Transverse colon (tissue), 4 donors: ENCODE measurements at regions not wholly inside any gene's neighbourhood (a gene's known extent, or its start where the extent isn't known, plus 50 kb on each side); places are given as distances from the start of the nearest gene placed in this dataset.

Experiments used
- DNase-seq: peaks from one replicate; pipeline ENCODE4 v3.0.0-alpha.2; 2019
- H3K27ac ChIP-seq, 4 donors: fragments of 200-600 bp; sonication (generic); 2 replicates each; pipeline ENCODE4 v1.5.1; 2016 to 2018; ENCODE audit warnings: inconsistent platforms in 4 of 4
- H3K27me3 ChIP-seq: fragments of 200-600 bp; sonication (generic); 2 replicates; pipeline ENCODE4 v1.5.1; 2017; ENCODE audit warnings: inconsistent platforms
- H3K36me3 ChIP-seq, 4 donors: fragments of 200-600 bp; sonication (generic); 2 replicates each; pipeline ENCODE4 v1.5.1; 2017 to 2019; ENCODE audit warnings: inconsistent platforms in 4 of 4
- H3K4me1 ChIP-seq, 4 donors: fragments of 200-600 bp; sonication (generic); 2 replicates each; pipeline ENCODE4 v1.5.1; 2017 to 2020; ENCODE audit warnings: inconsistent platforms in 4 of 4
- H3K4me3 ChIP-seq, 4 donors: fragments of 200-600 bp; sonication (generic); 1 replicate in 1 of 4; 2 replicates in 3 of 4; pipeline versions ENCODE4 v1.5.1 to v1.6.1; 2017 to 2019; ENCODE audit warnings: inconsistent platforms in 4 of 4
- H3K9me3 ChIP-seq, 2 donors: fragments of 200-600 bp; sonication (generic); 2 replicates each; pipeline ENCODE4 v1.5.1; 2017 to 2019; ENCODE audit warnings: inconsistent platforms in 2 of 2
- CTCF ChIP-seq, 5 experiments: fragments of 200-600 bp in 3 of 5; fragments of 450-650 bp in 2 of 5; sonication (generic) in 3 of 5; IDR thresholded peaks; 1 replicate in 2 of 5; 2 replicates in 3 of 5; pipeline ENCODE4 v1.5.1; 2016 to 2017; ENCODE audit warnings: antibody characterized with exemption in 5 of 5, inconsistent platforms in 3 of 5, mild to moderate bottlenecking in 2 of 5, moderate library complexity in 1 of 5
- EP300 ChIP-seq: sonication (generic); formaldehyde crosslinking; IDR thresholded peaks from one replicate; pipeline ENCODE4 v1.6.1; 2017; ENCODE audit warnings: antibody characterized with exemption, low read depth
- POLR2A ChIP-seq: fragments of 450-650 bp; IDR thresholded peaks from one replicate; pipeline ENCODE4 v1.6.1; 2016; ENCODE audit warnings: antibody characterized with exemption, mild to moderate bottlenecking, moderate library complexity
- POLR2AphosphoS5 ChIP-seq, 3 donors: sonication (generic); formaldehyde crosslinking; IDR thresholded peaks; one replicate each; pipeline ENCODE4 v1.6.1; 2016; ENCODE audit warnings: antibody characterized with exemption in 3 of 3
- WGBS, 2 donors: methylation state at CpG; one replicate each; pipeline ENCODE4 v1.1.5; 2018; ENCODE audit warnings: low coverage in 1 of 2; 5-methylcytosine and 5-hydroxymethylcytosine counted together
- in situ Hi-C, 4 donors: fragments of 200-750 bp; cut with MboI; loops; one replicate each; pipeline versions ENCODE4 v1.15.0 to v1.15.1; 2017; ENCODE audit warnings: low sequenced_read_pairs in 3 of 4, low pct_ligation_motif_present in 1 of 4, low pct_unique_long_range_greater_than_20kb in 1 of 4
- intact Hi-C: fragments of 100-400 bp; cut with DNase I; formaldehyde crosslinking; loops from one replicate; pipeline ENCODE4 v1.15.1; 2023; ENCODE audit warnings: low total_unique reads

GRCh38 chr20:19903168-19903811 lies 113.9 kb upstream of the NAA20 start:
- Histone ChIP-seq H3K4me1 (peaks cover 0 to 24% (median 2%) of the 10 kb centered on the region in 4 donors), H3K4me3 (no peak overlapping the region), H3K27ac (peak overlapping the region; percentile 16 to 45 (median 36)), H3K36me3 (no peaks in the 10 kb centered on the region), H3K27me3 (no peaks in the 10 kb centered on the region), H3K9me3 (peaks cover 0 to 3% of the 10 kb centered on the region in 2 donors)
- DNase-seq, result peak; percentile 54
- peak in 3 of 5 experiments; percentile 10 to 23 (median 23) for TF ChIP-seq CTCF (IDR thresholded peaks at IDR 0.05)
- TF ChIP-seq EP300, result no peak
- peak in 2 of 3 donors; percentile 36 to 41 for TF ChIP-seq POLR2AphosphoS5 (IDR thresholded peaks at IDR 0.05)
- TF ChIP-seq POLR2A, result no peak
- intact Hi-C loops, result no loop called here
- WGBS, 2 donors, result 10 to 24% methylated on average over 8 to 10 of the region's 10 CpGs
- in situ Hi-C loops, result no loop called here

- Histone ChIP-seq H3K9me3 (no peaks in the 10 kb centered on the region), H3K4me3 (no peak overlapping the region), H3K4me1 (peaks cover 0 to 34% (median 7%) of the 10 kb centered on the region in 4 donors), H3K27ac (no peak overlapping the region), H3K36me3 (no peaks in the 10 kb centered on the region), H3K27me3 (no peaks in the 10 kb centered on the region)
- TF ChIP-seq POLR2A, result no peak
- TF ChIP-seq CTCF (IDR thresholded peaks at IDR 0.05), result no peak
- no peak for TF ChIP-seq EP300
- no peak for TF ChIP-seq POLR2AphosphoS5 (IDR thresholded peaks at IDR 0.05)
- intact Hi-C loops, result no loop called here
- 33 to 61% methylated on average over 1 to 3 of the region's 3 CpGs for WGBS, 2 donors
- DNase-seq, result no peak
- in situ Hi-C loops, result no loop called here
Measured at GRCh38 chr20:19907326-19908056, 109.7 kb upstream of the NAA20 start.

- peaks cover 0 to 24% (median 5%) of the 10 kb centered on the region in 4 donors for H3K4me1 ChIP-seq
- no peak for TF ChIP-seq POLR2A
- no peak for TF ChIP-seq POLR2AphosphoS5 (IDR thresholded peaks at IDR 0.05)
- TF ChIP-seq EP300, result no peak
- TF ChIP-seq CTCF (IDR thresholded peaks at IDR 0.05), result no peak
- H3K27ac ChIP-seq, result peak overlapping the region in 1 of 4 donors; percentile 68
- H3K4me3 ChIP-seq, result no peak overlapping the region
- WGBS, 2 donors, result 66 to 95% methylated on average over 2 to 4 of the region's 4 CpGs
- no peaks in the 10 kb centered on the region for H3K36me3 ChIP-seq
- no peaks in the 10 kb centered on the region for H3K27me3 ChIP-seq
- intact Hi-C loops (no loop called here), in situ Hi-C loops (no loop called here)
- no peak for DNase-seq
- H3K9me3 ChIP-seq, result no peaks in the 10 kb centered on the region
Measured at GRCh38 chr20:19908576-19908975, 108.6 kb upstream of the NAA20 start.

- WGBS, 2 donors, result 20 to 61% methylated on average over 1 to 4 of the region's 4 CpGs
- H3K27ac ChIP-seq, result peak overlapping the region; percentile 51 to 68 (median 54)
- H3K4me3 ChIP-seq, result no peak overlapping the region
- no peaks in the 10 kb centered on the region for H3K9me3 ChIP-seq
- H3K36me3 ChIP-seq, result no peaks in the 10 kb centered on the region
- DNase-seq, result peak; percentile 46
- no peaks in the 10 kb centered on the region for H3K27me3 ChIP-seq
- intact Hi-C loops (no loop called here), in situ Hi-C loops (no loop called here)
- H3K4me1 ChIP-seq, result peaks cover 0 to 22% (median 5%) of the 10 kb centered on the region in 4 donors
- TF ChIP-seq POLR2A (no peak), POLR2AphosphoS5 (IDR thresholded peaks at IDR 0.05) (peak in 1 of 3 donors; percentile 9)
Measured at GRCh38 chr20:19909725-19910124, 107.4 kb upstream of the NAA20 start.
